ENCODE measurements at regions not wholly inside any gene's neighbourhood (a gene's known extent, or its start where the extent isn't known, plus 50 kb on each side); places are given as distances from the start of the nearest gene placed in this dataset.
"Not testable (repeated sequence)": the region's sequence is repeated elsewhere in the genome, so short reads cannot be mapped to it uniquely, and the experiment has no call there.

DNA sequence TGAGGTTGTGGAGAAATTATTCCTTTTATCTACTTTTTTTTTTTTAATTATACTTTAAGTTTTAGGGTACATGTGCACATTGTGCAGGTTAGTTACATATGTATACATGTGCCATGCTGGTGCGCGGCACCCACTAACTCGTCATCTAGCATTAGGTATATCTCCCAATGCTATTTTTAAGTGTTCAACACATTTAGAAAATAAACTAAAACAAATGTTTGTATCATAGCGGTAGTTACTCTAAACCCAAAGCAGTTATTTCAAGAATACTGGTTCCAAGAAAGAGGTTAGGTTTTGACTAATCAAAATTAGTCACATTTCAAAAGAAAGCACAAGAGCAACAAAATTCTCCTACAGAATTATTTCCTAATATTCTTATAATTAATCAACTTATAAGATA is 119.5 kb upstream of the SEM1 start:
- DNase-seq: not testable (repeated sequence)

- DNase-seq: no peak
Observed at GRCh38 chr7:96831446-96831845, 121.8 kb upstream of the SEM1 start.

- no peak for DNase-seq
Observed at GRCh38 chr7:96832092-96832662, 122.5 kb upstream of the SEM1 start.

DNA sequence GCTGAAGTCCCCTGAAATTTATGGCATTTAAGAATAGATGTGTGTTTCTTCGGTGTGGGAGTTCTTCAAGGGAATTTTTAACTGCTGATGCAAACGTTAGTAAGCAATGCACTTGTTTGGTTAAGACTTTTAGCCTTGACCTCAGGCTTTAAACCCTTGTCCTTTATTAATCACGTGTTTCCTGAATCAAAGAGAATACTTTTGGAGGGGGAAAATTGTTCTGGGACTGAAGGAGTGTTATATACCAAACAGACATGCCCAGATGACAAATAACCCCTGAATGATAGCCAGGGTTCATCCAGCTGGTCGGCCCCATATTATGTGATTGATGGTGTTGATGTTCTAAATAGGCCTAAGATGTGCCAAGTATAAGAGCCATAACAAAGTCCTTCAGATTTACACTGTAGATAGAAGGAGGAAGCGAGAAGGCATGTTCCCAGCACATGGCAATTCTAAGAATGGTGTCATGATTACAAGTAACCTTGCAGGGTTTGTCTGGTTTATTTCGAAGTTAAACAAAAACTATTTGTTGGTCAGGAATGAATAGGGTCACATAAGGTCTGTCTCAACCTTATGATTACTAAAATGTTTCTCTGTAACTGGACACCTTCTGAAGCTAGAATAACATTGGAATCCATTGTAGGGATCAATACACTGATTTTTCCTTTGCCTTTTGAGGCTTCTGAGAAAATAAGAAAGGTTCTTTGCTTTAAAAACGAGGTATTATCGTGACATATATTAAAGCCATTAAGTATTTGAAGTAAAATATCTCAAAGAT is 124.2 kb upstream of the SEM1 start:
- no peak for DNase-seq

- no peak for DNase-seq
Observed at GRCh38 chr7:96836456-96836855, 126.8 kb upstream of the SEM1 start.

DNA sequence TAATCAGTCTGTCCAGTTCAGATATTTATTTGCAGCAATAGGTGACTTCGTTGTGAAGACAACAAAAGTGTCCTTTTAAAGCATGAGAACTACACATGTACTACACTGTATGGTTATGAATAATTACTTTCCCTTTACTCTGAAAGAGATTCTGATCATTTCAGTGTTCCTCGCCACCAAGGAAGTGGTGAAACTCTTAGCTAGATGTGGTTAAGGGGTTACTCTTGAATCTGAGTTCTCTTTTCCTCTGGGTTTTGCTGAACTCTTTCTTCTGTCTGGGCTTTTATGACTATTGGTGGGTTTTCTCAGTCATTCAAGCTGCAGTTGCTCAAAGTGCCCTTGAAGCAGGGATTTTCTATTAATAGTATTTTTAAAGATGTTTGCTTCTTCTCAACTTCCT is 127.9 kb upstream of the SEM1 start:
- peak; percentile 12 for DNase-seq

DNA sequence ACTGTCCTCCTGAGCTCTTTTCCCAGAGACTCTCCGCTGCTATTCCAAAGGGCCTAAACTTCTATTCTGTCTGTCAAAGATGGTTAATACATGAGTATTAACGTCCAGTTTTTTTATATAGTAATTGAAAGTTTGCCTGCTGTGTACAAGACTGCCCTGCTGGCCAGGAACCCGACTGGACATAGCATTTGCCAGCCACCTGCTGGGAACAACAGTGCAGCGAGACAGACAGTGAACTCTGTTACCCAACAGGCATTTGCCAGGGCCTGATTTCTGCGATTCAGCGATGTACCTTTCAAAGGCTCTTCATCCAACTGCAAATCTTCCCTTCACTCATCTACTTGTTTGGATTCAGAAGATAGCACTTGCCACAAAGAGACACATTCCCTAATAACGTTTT is 128.8 kb upstream of the SEM1 start:
- no peak for DNase-seq

GRCh38 chr7:96855139-96855538 is 145.5 kb upstream of the SEM1 start:
- DNase-seq: no peak

- no peak for DNase-seq
Observed at GRCh38 chr7:96855691-96856090, 146.0 kb upstream of the SEM1 start.

DNA sequence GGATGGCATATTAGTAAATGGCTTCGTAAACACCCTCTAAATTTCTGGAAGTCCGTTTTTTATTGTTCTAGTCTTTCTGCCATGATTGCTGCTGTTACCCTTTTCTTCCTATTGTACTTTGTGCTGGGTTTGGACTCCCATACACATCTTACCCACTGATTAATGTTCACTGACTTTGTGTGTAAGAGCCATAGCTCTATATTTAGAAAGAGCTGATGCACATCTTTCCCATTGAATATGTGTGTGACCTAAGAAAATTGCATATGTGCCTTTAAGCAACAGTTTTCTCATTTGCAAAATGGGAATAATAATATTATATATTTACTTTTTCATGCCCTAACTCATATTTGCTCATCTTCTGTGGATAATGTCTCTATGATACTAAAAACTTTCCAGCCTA is 135.8 kb upstream of the DLX6 start:
- DNase-seq: no peak

DNA sequence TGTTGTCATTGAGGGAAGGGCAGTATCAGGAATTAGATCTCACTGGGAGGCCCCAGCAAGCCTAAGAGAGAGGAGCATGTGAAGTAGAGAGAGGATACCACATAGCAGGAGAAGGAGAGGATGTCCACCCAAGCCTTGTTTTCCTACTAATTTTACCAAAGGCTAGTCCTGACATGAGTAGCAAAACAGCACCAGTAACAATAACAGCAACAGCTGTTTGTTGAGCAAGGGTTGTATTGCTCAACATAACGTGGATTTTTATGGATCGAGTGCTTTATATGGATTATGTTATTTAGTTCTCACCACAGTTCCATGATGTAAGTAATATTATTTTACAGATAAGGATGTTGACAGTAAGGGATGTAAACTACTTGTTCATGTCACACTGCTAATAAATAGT is 135.2 kb upstream of the DLX6 start:
- no peak for DNase-seq

DNA sequence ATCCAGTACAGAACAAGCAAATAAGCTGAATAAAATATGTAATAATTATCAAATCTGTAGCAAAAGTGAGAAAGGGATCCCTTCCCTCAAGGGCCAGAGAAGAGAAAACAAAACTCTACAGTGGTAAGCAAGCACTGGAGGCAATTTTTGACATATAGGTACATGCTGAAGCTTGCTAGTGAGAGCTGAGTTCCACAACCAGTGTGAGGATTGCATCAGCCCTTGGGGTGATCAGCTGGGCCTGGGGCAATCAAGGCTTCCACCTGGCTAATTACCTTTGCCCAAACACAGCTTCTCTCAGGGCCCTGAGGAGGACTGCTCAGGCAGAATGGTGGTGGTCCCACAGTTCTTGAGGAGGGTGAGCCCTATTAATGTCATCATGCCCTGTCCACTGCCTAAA is 134.4 kb upstream of the DLX6 start:
- DNase-seq: no peak

- no peak for DNase-seq
Observed at GRCh38 chr7:96887426-96887825, 117.9 kb upstream of the DLX6 start.

DNA sequence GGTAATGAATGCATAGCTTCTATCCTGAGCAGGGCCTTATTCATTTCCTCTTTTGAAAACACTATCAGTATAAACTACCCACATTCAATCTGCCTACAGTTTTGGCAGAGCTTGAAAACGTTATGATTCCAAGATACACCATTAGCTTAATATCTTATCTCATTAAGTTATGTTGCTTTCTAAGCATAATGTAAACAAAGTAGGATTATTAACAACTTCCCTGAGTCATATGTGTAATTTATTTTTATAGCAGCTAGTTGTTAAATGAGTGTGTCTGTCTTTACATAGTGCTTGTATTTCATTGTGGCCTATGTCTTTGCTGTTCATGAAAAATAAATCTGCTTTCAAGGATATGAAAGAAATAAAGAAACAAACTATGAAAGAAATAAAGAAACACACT is 106.2 kb upstream of the DLX6 start:
- no peak for DNase-seq

DNA sequence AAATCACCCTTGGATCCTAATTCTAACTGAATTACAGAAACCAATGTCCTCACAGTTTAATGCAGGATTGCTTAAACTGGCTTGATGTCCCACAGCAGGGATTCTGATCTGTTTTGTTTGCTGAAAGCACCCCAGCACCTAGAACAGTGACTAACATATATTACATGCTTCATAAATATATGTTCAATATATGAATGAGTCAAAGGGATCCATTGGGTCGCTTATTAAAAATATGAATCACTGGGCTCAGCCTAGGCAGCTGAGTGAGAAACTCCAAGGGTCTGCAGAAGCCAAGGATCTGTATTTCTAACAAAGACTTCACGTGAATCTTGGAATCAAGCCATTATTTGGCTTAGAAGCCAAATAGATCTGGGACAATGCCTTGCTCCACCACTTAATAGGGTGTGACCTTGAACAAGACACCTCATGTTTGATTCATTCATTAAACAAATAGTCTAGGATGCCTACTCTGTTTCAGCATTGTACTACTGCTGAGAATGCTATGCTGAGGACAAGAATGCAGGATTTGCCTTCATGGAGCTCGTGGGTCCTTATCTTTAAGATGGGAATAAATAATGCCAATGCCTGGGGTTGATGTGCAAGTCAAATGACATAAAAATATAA is 103.4 kb upstream of the DLX6 start:
- no peak for DNase-seq

GRCh38 chr7:96903906-96904305 is 101.4 kb upstream of the DLX6 start:
- no peak for DNase-seq

GRCh38 chr7:96910486-96910885 is 94.9 kb upstream of the DLX6 start:
- no peak for DNase-seq

GRCh38 chr7:96915029-96915428 is 90.3 kb upstream of the DLX6 start:
- DNase-seq: no peak

- no peak for DNase-seq
Observed at GRCh38 chr7:96920064-96920463, 85.3 kb upstream of the DLX6 start.

DNA sequence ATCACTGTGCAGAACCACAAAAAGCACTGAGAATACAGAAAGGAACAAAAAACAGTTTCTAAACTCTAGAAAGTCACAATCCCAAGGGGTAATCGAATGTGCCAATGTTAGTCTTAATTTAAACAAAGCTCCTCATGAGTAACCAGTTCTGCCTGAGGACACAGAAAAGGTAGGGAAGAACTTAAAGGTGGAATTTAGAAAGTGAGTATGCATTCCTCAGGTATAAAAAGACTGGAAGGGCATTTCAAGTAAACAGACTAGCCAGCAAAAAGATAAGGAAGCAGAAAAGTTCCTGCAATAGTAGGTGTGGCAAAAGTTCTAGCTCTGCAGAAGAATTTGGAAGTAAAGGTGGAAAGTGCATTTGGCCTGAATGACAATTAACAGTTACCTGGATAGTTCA is 84.6 kb upstream of the DLX6 start:
- DNase-seq: no peak

DNA sequence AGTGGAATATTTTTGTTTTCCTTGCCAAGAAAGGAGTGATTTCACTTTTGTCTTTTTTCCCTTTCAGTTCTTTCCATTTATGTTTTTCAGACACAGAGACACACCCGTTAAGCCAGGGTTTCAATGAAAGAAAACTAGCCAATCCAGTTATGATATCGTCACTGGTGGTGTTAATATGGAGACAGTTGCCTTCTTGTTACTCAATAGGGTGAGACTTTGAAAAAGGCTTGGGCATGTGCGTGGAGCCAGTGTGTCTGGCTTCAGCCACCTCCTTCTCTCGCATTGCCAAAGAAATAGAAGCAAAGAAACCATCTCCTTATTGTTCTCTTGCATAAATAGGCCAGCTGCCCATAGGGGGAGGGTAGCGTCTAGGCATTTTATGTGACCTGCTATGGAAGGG is 84.1 kb upstream of the DLX6 start:
- DNase-seq: no peak

- no peak for DNase-seq
Observed at GRCh38 chr7:96921771-96922170, 83.6 kb upstream of the DLX6 start.

GRCh38 chr7:96923345-96923744 is 82.0 kb upstream of the DLX6 start:
- DNase-seq: not testable (repeated sequence)

- DNase-seq: no peak
Observed at GRCh38 chr7:96927131-96927530, 78.2 kb upstream of the DLX6 start.

DNA sequence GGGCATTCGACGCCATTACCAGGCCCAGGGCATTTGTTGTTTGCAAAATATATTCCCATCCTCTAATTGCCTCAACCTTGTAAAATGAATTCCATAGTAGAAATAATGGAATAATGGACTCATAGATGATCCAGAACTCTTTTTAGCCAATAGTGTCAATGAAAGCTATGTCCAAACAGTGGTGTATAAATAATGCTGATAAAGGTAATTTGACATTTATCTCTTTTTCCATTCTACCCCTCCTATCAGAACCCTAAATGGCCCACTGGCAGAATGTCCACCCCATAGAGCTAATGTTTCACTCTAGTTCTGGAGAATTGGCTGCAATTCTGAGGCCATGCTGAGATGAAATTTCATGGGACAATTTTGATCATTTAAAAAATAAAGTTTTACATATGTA is 76.4 kb upstream of the DLX6 start:
- no peak for DNase-seq
